C1 segment of cervical spinal cord (tissue), 14 donors: ENCODE measurements at regions not wholly inside any gene's neighbourhood (a gene's known extent, or its start where the extent isn't known, plus 50 kb on each side); places are given as distances from the start of the nearest gene placed in this dataset.

Experiments
- DNase-seq, 14 donors: peaks; one replicate each; lab custom pipeline; 2025; lab: John Stamatoyannopoulos, UW

DNA sequence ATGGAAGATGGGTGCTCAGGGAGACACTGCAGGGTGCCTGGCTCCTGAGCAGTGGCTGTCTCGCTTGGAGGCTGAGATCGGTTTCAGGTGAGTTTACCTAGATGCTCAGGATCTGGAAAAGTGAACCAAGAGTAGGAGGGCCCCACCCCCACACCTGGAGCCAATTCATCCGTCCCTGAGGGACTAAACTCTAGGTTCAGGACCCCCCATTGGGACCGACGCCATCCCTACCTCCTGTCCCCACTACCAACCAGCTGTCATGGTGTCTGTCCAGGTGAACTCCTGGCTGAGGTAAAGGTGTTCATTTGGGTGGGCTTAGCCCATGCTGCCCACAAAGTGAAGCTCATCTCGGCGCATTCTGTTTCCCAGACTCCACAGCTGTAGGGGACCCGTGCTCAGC lies 174.6 kb upstream of the PLPP4 start:
- no peak for DNase-seq

DNA sequence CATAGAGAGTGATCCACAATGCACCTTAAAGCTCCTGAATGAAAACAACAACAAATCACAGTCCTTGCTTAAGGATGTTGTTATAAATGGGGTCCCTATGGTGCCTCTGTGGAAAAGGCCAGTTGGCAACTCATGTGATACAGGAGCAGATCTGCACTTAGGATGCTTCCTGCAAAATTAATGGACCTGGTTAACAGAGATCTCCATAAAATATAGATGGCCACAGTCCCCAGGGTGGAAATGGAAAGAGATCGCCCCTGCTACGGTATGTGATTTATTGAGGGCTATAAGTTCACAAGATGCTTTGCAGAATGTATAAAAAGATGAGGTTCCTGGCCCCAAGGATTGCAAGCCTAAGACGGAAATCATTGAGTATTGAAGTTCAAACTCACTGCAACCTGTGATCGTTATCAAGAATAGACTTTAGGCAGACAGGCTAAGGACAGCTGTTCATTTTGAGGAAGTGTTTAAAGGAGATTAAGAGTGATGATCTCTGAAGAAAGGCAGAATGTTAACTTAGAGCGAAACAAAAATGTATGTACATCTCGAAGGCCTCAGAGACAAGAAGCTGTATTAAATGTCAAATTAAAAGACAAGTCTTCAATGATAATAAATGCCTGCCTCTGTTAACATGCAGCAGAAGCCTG lies 174.1 kb upstream of the PLPP4 start:
- no peak for DNase-seq

DNA sequence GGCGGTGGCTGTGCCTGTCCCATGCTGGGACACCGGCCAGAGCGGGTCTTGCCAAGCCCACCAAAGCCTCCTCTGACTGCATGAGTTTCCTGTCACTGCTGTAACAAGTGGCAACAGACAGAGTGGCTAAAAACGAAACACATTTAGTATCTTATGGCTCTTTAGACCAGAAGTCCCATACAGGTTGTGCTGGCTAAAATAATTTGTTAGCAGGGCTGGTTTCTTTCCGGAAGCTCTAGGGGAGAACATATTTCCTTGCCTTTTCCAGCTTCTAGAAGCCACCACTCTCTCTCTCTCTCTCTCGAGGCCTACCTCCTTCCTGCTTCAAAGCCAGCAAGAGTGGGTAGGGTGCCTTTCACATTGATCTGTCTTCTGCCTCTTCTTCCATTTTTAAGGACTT lies 171.6 kb upstream of the PLPP4 start:
- DNase-seq: no peak

DNA sequence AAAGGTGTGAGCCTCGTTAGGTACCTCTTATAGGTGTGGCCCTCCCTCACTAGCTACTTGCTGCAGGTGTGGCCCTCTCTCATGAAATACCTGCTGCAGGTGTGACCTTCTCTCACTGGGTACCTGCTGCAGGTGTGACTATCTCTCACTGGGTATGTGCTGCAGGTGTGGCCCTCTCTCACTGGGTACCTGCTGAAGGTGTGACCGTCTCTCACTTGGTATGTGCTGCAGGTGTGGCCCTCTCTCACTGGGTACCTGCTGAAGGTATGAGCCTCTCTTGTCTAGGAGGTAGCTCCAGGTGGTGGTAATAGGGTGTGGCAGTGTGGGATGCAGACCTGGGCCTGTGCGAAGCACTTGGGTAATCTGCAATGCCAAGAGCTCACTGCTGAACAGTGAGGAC lies 170.7 kb upstream of the PLPP4 start:
- DNase-seq: no peak

DNA sequence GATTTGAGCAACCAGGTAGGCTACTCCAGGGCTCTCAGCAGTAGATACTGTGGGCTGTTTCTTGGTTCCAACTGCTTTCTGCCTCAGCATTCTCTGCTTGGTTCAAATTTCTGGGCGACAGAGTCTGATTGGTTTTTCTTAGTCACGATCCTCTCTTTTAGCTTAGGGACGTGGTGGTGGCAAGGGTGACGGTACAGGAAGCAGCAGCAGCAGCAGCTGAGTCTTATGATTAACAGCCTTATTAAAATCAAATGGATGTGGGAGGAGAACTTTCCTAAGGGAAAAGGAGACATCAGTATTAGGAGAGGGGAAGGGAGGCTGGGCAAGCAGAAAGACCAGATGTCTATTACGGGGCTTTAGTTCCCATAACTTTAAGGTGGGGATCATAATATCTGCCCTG lies 156.5 kb upstream of the PLPP4 start:
- no peak for DNase-seq

DNA sequence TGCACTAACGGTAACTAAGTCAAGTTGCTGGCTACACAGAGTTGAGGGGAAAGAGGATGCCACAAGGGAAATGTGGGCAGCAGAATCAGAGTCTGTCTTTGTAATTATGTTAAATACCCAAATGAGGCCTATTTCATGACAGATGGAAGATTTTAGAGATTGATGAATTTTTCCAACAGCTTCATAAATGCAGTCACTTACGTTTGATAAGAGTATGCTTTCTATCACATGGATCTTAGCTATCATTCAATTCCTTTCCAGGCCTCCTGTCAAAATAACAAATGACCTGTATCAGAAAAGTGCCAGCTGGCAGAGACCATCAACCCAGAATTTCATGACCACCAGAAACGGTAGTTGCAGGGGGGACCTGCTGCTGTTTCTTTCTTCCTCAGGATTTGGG lies 148.4 kb upstream of the PLPP4 start:
- no peak for DNase-seq

DNA sequence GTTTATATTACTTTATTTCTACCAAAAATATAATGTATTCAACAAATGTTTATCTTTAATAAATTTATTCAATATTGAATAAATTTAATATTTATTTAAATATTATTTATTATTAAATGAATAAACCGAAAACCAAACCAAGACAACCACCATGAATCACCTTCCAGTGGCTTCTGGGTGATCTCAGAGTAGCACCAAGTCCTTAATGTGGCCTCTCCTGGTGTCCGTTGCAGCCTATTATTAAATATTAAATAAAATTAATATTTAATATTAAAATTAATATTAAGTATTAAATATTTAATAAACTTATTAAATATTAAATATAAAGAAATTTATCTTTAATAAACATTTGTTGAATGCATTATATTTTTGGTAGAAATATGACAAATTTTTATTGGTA lies 143.3 kb upstream of the PLPP4 start:
- DNase-seq: no peak

DNA sequence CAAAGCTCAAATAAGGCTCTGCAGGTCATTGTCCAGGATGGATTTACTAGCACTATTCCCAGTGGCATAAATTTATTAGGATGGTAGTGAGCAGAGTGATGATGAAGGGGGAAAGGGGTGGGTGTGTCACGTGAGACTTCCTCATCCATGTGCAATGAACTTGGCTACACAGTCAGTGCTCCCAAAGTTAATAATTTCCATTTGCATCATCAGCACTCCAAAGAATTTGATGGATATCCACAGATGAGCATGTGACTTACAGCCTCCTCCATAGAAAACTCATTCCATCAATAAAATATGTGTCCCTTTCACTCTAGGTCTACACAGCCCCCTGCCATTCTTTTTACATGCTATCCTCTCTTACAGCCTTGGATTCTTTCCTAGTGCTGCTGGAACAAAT lies 142.6 kb upstream of the PLPP4 start:
- DNase-seq: no peak

DNA sequence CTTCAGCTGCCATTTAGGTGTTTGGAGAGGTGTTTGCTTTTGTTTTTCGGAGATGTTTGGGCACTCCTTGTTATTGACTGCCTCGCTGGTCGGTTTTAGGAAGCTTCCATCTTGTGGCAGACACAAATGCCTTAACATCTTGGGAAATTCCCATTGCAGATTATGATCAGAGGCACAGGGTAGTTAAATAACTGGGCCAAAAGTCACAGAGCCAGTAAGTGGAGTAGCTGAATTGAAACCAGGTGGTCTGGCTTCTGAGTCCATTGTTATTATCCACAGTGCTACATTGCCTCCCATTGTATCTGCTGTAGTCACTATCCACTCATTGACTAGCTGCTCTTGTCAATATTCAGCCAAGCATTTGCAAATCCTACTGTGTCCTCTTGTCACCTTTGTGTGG lies 138.2 kb upstream of the PLPP4 start:
- DNase-seq: no peak

DNA sequence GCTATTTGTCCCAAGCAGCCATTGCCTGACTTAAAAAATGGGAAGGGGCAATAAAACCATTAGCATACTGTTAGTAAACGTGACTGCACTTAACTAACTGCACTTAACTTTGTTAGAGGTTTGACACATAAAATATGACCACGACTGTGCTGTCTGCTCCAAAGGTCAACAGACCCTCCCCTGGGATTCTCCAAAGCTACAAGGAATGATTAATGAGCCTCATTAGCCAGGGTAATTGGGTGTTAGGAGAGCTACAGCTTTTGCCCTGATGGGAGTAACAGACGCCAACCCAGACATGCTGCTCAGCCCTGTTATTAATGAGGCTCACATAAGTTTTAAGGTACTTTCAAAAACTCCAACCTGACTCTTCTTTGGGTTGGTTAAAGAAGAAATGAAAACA lies 129.4 kb upstream of the PLPP4 start:
- DNase-seq: no peak

DNA sequence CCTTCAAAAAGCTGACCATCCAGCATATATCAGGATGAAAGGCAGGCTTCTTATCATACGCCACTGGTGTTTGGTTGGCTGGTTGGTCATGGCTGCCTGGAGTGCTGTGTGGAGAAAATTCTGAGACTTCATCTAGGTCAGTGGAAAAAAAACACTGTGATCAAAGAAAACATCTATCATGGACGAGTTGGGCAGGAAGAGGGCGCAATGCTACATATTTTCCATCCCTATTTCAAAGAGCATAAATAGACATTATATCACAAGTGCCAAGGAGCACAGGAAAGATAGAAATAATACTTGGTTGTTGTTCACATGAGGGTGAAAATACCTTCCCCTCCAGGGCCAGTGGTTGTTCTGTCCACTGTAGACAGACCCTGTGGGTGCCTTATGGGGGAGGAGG lies 128.4 kb upstream of the PLPP4 start:
- no peak for DNase-seq

DNA sequence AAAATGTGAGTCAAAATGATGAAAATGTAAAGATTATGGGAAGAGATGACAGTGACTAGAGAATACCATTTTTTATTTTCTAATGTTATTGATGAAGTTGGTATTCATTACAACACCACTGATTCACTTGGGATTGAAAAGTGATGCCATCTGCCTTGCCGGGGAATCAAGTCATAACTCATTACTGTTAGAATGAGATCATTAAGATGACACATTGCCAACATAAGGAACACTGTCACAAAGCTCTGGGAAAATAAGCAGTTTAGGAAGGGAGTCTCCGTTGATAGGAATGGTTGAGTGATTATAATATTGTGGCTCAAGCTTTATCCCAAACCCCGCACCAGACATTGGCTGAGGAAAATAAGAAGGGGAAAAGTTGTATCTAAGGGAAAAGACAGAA lies 121.5 kb upstream of the PLPP4 start:
- no peak for DNase-seq

DNA sequence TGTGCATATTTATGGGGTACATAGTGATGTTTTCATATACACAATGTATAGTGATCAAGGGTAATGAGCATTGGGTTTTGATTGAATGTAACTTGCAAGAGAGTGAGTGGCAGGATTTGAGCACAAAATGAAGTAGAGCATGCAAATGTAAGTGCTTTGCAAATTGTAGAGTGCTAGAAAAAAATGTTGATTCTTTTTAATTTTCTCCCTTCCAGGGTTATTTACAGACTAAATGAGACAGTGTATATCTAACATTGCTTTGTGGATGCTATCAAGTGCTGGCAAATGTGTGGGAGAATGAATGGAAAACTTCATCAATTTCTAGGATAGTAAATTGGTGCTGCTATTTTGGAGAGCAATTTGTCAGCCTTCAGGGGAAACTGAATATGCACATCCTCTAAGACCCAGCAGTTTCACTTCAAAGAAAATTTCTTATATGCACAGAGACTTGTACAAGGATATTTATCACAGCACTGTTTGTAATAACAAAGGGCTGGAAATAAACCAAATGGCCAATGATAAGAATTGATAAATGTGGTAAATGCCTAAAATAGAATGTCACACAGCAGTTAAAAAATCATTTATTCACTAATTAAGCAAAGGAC lies 120.6 kb upstream of the PLPP4 start:
- no peak for DNase-seq

DNA sequence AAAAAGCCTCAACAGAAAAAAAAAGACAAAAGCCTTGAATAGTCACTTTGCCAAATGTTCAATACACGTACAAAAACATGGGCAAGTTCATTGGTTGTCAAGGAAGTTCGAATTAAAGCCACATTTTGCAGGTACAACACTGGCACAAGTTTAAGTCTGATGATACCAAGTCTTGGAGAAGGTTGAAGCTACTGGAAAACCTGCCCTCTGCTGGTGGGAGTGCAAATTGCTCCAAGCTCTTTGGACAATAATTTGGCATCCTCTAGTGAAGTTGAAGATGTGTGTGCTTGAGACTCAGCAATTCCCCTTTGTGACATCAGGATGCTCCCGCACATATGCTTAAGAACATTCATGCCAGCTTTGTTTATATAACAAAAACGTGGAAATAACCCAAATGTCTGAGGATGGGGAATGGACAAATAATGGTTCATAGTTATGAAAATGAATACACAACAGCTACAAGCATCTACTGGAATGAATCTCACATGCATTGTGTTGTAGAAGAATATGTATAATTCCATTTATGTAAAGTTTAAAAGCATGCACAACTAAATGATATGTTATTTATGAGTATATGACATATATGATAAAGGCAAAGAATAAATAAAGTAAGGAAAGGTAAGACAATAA lies 120.0 kb upstream of the PLPP4 start:
- DNase-seq: peak in 2 of 14 donors; percentile 1 to 3

DNA sequence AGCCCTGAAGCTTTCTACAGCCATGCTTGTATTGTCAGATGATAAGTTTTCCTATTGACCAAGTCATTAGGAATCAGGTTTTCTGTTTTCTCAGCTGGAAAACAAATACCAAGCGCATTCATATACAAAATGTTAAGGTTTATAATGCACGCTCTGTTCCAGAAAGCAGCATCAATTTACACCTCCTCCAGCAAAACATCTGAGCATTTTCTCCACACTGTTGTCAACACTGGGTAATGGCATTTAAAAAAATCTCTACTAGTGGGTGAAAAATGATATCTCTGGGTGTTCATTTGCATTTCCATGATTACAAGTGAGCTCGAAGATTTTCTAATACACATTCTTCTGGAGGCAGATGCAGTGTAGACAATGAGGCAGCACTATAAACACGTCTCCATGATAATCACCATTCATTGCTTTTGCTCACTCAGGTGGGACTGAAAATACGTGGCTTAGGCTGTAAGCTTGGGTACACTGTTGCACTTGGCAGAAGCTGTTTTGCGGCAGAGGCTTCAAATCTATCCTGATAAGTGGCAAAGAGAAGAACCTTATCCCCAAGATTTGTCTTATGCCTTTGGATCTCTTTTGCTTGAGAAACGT lies 114.8 kb upstream of the PLPP4 start:
- no peak for DNase-seq

DNA sequence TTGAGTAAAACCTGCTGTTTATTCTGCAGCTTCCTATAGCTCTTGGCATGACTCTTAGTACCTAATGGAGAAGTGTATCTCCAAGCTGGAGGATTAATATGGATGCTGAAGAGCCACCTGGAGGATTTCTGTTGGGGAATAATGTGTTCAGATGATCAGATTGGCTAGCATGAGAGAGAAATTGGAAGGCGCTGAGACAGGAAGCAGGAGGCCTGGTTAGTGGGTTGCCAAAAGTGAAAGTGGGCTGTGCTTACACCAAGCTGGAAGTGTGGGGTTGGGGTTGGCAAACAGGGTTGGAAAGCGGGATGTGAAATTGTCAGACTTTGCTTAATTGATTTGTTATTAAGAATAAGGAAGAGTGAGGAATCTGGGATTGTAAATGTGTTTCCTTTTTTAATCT lies 111.8 kb upstream of the PLPP4 start:
- DNase-seq: no peak

DNA sequence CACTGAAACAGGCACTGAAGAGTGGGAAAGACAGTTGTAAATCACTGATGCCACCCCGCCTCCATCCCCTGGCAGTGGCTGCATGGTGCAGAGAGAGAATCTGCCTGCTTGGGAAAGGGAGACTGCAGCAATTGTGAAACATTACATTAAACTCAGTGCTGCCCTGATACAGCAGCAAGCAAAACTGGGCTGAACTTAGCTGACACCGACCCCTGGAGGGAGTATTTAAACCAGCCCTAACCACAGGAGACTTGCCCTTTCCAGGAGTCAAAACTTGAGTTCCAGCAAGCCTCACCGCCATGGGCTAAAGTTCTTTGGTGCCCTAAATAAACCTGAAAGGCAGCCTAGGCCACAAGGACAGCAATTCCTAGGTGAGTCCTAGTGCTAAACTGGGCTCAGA lies 109.4 kb upstream of the PLPP4 start:
- no peak for DNase-seq

DNA sequence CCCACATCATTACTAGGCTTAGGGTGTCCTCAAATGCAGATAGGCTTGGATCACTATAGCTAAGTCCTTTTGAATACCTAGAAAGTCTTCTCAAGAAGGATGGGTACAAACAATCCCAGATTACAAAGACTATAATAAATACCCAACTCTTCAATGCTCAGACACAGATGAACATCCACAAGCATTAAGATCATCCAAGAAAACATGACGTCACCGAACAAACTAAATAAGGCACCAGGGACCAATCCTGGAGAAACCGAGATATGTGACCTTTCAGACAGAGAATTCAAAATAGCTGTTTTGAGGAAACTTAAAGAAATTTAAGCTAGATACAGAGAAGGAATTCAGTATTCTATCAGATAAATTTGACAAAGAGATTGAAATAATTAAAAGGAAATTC lies 108.0 kb upstream of the PLPP4 start:
- no peak for DNase-seq

DNA sequence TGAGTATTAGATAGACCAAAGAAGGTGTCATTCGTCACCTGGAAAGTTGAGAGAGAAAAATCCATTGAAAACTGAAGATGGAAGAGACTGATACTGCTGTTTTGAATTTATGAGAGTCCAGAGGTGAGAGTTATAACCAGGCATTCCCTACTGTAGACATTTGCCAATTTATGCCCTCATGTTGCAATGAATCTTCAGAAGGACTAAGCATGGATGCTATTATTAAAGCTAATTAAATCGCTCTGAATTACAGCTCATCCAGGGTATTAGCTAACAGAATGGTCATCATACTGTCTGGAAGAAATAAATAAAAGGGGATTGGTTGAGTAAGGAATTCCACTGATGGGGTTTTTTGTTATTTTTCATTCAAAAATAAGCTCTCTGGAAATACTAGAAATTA lies 101.6 kb upstream of the PLPP4 start:
- no peak for DNase-seq

DNA sequence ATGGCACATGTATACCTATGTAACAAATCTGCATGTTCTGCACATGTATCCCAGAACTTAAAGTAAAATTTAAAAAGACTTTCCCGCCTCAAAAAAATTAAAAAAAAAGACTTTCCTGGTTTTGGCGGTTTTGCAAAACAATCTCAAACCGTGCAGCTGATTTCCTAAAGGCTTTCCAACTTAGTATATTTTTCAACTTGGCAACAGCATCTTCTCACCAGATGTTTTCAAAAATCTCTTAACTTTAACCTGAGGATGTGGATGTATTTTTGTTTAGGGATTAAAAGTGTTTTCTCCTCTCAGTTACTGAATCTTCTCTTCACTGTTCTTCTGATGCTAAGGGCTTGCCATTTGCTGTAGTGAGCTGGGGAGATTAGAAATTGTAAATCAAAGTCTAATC lies 96.5 kb upstream of the PLPP4 start:
- no peak for DNase-seq

DNA sequence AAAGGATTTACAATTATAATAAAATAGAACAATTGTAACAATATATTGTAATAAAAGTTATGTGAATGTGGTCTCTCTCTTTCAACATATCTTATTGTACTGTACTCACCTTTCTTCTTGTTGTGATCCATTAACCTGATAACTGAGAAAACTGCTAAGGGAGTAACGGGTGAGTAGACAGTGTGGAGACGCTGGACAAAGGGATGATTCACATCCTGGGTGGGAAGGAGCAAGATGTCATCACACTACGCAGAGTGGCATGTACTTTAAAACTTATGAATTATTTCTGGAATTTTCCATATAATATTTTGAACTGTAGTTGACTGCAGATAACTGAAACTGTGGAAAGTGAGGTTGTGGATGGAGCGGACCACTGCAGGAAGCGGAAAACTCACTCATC lies 91.2 kb upstream of the PLPP4 start:
- DNase-seq: no peak

DNA sequence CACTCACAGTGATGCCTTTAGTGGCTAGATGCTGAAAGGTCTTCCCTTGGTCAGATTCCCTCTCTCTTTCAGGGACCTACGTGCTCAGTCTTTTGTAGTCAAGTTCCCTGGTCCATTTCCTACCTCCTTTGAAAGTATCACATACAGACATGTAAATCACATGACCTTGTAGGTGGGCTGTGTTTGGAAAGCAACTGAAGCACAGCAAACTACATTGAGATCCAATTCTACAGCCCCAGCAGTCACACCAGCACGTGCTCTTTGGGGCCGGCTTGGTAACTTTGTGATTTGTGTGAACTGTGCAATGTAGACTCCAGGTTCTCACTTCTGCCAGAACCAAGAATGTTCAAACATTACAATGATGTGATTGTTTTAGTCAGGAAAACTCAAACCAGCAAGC lies 89.7 kb upstream of the PLPP4 start:
- DNase-seq: no peak

DNA sequence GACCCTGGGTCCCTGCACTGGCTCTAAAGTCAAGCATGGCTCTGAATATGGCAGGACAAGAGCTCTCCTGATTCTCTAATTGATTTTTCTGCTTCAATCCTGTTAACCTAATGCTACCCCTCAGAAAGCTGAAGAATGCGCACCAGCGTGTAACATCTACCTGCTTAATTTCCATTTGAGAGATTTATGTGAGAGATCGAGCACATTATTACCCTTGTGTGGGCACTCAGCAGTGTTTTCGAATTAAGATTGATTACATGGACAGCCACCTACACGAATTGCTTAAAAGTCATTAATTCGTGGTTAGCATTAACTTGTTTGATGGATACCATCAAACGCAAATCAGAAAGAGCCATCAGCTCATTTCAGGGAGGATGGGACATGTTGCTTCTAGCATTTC lies 88.7 kb upstream of the PLPP4 start:
- DNase-seq: no peak
